T-cell (primary cell): ENCODE measurements at regions not wholly inside any gene's neighbourhood (a gene's known extent, or its start where the extent isn't known, plus 50 kb on each side); places are given as distances from the start of the nearest gene placed in this dataset.

Experiments used
- ATAC-seq, 4 experiments: fragments of 200-7000 bp in 3 of 4; fragments of 150-1000 bp in 1 of 4; cut with Tn5 transposase; replicated peaks in 1 of 4; 1 replicate in 3 of 4; 2 replicates in 1 of 4; pipeline ENCODE4 v1.10.0; 2021; ENCODE audit warnings: moderate library complexity in 3 of 4, mild to moderate bottlenecking in 2 of 4, moderate number of reproducible peaks in 1 of 4
- CTCF ChIA-PET, 2 donors: fragments of 300-600 bp; sonication (Branson Sonifier 250); formaldehyde crosslinking; loops; one replicate each; lab custom pipeline; 2022; ENCODE audit warnings: antibody characterized with exemption in 2 of 2; lab: Charles Lee
- POLR2A ChIA-PET, 2 donors: fragments of 300-600 bp; sonication (Branson Sonifier 250); formaldehyde crosslinking; loops; one replicate each; lab custom pipeline; 2022; ENCODE audit warnings: antibody characterized with exemption in 2 of 2; lab: Charles Lee
- DNase-seq, 35 experiments: peaks; one replicate each; pipeline versions ENCODE4 v3.0.0 to v3.0.0-alpha.2; 2013 to 2023
- H3K27ac ChIP-seq: one replicate; pipeline ENCODE4 v1.5.1; 2013; ENCODE audit warnings: low read length
- H3K27me3 ChIP-seq, 2 experiments: replicated peaks in 1 of 2; 1 replicate in 1 of 2; 2 replicates in 1 of 2; pipeline versions ENCODE4 v1.6.1 to v1.7.0; 2013; ENCODE audit warnings: low read length in 1 of 2, mixed read lengths in 1 of 2; ENCODE audit not compliant: control insufficient read depth in 2 of 2, insufficient read depth in 2 of 2; ENCODE audit errors: extremely low read depth in 1 of 2
- H3K36me3 ChIP-seq, 2 donors: 1 replicate in 1 of 2; 2 replicates in 1 of 2; pipeline versions ENCODE4 v1.6.1 to v1.7.0; 2013; ENCODE audit warnings: low read length in 1 of 2; ENCODE audit not compliant: control insufficient read depth in 2 of 2, insufficient read depth in 1 of 2; ENCODE audit errors: extremely low read depth in 1 of 2
- H3K4me1 ChIP-seq, 2 experiments: 1 replicate in 1 of 2; 2 replicates in 1 of 2; pipeline versions ENCODE4 v1.6.1 to v1.7.0; 2013; ENCODE audit warnings: low read length in 2 of 2, mixed read lengths in 1 of 2; ENCODE audit not compliant: insufficient read depth in 2 of 2, control insufficient read depth in 1 of 2; ENCODE audit errors: extremely low read depth in 1 of 2
- H3K4me3 ChIP-seq, 2 donors: 1 replicate in 1 of 2; 2 replicates in 1 of 2; pipeline versions ENCODE4 v1.5.1 to v1.7.0; 2013; ENCODE audit warnings: mild to moderate bottlenecking in 2 of 2, low read length in 1 of 2, moderate library complexity in 1 of 2; ENCODE audit not compliant: control insufficient read depth in 1 of 2; ENCODE audit errors: extremely low read depth in 1 of 2
- H3K9me3 ChIP-seq: 2 replicates; pipeline ENCODE4 v1.7.0; 2013
- H3K27ac Mint-ChIP-seq, 2 donors: one replicate each; pipeline ENCODE4 v1.8.0; 2020 to 2021; ENCODE audit warnings: mild to moderate bottlenecking in 2 of 2, mixed read lengths in 2 of 2
- H3K27me3 Mint-ChIP-seq, 2 donors: one replicate each; pipeline ENCODE4 v1.8.0; 2021 to 2022; ENCODE audit warnings: mixed read lengths in 2 of 2
- H3K36me3 Mint-ChIP-seq: one replicate; pipeline ENCODE4 v1.8.0; 2021; ENCODE audit warnings: mixed read lengths
- H3K4me1 Mint-ChIP-seq, 3 donors: one replicate each; pipeline ENCODE4 v1.8.0; 2020 to 2022; ENCODE audit warnings: mixed read lengths in 3 of 3, mild to moderate bottlenecking in 1 of 3
- H3K4me3 Mint-ChIP-seq, 3 donors: one replicate each; pipeline ENCODE4 v1.8.0; 2020 to 2022; ENCODE audit warnings: mild to moderate bottlenecking in 3 of 3, mixed read lengths in 3 of 3, moderate library complexity in 3 of 3
- H3K9me3 Mint-ChIP-seq, 3 donors: one replicate each; pipeline ENCODE4 v1.8.0; 2020 to 2022; ENCODE audit warnings: mixed read lengths in 3 of 3
- whole genome bisulfite sequencing: methylation state at CpG from one replicate; pipeline ENCODE4 v1.1.5; 2013; ENCODE audit warnings: missing lambda C conversion rate; ENCODE audit not compliant: insufficient coverage; 5-methylcytosine and 5-hydroxymethylcytosine counted together

DNA sequence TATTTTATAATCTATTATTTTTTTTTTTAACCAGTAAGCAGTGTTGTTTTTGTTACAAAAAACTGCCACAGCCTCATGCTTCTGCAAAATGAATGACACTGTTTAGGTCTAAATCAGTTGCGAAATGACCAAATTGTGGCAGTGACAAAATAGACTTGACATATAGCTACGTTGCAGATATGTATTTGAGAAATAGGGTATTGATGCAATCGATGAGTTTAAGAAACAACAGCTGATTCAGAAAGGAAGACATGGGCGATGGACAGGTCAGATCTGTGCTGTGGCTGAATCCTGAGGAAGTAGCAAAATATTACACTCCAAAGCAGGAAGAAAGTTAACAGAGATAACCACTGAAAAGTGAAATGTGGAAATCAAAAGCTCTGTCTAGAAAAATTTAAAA is 89.0 kb upstream of the STEAP4 start:
- no peak for DNase-seq
- Histone ChIP-seq H3K27me3 (no peaks in the 10 kb centered on the region), H3K27ac (no peak overlapping the region), H3K4me1 (no peaks in the 10 kb centered on the region), H3K36me3 (no peaks in the 10 kb centered on the region), H3K4me3 (no peak overlapping the region), H3K9me3 (no peaks in the 10 kb centered on the region)
- Mint-ChIP-seq H3K27ac (no peak overlapping the region), H3K27me3 (peaks cover 4 to 9% of the 10 kb centered on the region in 2 donors), H3K36me3 (no peaks in the 10 kb centered on the region), H3K4me1 (peaks cover 0 to 2% (median 0%) of the 10 kb centered on the region in 3 donors), H3K4me3 (no peak overlapping the region), H3K9me3 (no peaks in the 10 kb centered on the region)
- POLR2A ChIA-PET: no interaction called here
- WGBS: 33% methylated on average over 3 of the region's 4 CpGs
- no peak for ATAC-seq
- CTCF ChIA-PET: no interaction called here

DNA sequence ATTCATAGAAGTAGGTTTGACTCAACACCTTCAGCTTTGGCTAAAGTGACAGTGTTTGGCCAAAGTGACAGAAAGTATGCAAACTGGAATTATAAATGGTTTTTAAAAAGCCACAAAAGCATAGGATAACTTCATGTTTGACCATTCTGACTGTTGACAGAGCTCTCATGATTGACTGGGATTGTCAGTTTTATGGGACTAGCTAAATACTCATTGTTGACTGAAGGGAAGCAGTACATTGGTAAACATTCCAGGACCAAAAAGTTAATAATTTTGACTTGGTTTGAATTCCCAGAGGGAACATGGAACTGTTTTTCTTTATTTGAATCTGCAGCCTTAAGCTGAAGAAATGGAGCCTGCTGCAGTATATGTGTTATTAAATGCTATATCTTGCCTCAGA is 84.6 kb upstream of the STEAP4 start:
- Mint-ChIP-seq H3K36me3 (no peaks in the 10 kb centered on the region), H3K9me3 (no peaks in the 10 kb centered on the region), H3K27ac (no peak overlapping the region), H3K27me3 (peaks cover 0 to 5% of the 10 kb centered on the region in 2 donors), H3K4me3 (no peak overlapping the region), H3K4me1 (peaks cover 4 to 11% (median 8%) of the 10 kb centered on the region in 3 donors)
- H3K36me3 ChIP-seq: no peaks in the 10 kb centered on the region
- H3K27ac ChIP-seq: no peak overlapping the region
- ChIA-PET POLR2A (no interaction called here), CTCF (no interaction called here)
- H3K27me3 ChIP-seq: no peaks in the 10 kb centered on the region
- H3K9me3 ChIP-seq: no peaks in the 10 kb centered on the region
- no peak for ATAC-seq
- DNase-seq: no peak
- no peak overlapping the region for H3K4me3 ChIP-seq
- H3K4me1 ChIP-seq: peaks cover 0 to 14% of the 10 kb centered on the region in 2 experiments

DNA sequence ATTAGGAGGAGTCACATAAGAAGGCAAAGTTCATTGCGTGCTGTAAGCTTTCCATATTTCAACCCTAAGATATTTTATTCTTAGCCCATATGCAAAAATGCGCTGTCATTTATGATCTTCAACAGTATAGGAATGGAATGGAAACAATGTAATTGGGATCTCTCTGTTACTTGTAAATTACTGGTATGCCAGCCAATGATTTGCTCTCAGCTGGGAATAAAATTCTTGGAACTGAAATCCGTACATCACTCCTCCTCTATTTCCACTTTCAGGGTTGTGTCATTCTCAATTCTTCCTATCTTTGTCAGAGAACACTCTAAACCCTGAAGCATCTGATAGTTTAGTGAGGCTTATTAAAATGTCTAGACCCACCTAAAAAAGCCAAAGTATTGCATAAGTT is 80.7 kb upstream of the STEAP4 start:
- peaks cover under 1 to 4% of the 10 kb centered on the region in 2 donors for H3K27me3 Mint-ChIP-seq
- H3K36me3 ChIP-seq: no peaks in the 10 kb centered on the region
- DNase-seq (no peak), ATAC-seq (no peak)
- H3K9me3 Mint-ChIP-seq: no peaks in the 10 kb centered on the region
- no CpG with 5 or more reads among the region's 3 CpGs for WGBS
- H3K9me3 ChIP-seq: no peaks in the 10 kb centered on the region
- POLR2A ChIA-PET: no interaction called here
- no peaks in the 10 kb centered on the region for H3K36me3 Mint-ChIP-seq
- CTCF ChIA-PET: no interaction called here
- H3K4me3 ChIP-seq: no peak overlapping the region
- no peak overlapping the region for H3K4me3 Mint-ChIP-seq
- peaks cover 0 to 14% of the 10 kb centered on the region in 2 experiments for H3K4me1 ChIP-seq
- H3K27ac ChIP-seq: no peak overlapping the region
- H3K27me3 ChIP-seq: no peaks in the 10 kb centered on the region
- no peak overlapping the region for H3K27ac Mint-ChIP-seq
- H3K4me1 Mint-ChIP-seq: peaks cover 4 to 10% (median 8%) of the 10 kb centered on the region in 3 donors

GRCh38 chr7:88386665-88387156 is 80.0 kb upstream of the STEAP4 start:
- WGBS: no CpG with 5 or more reads among the region's 3 CpGs
- ATAC-seq (no peak), DNase-seq (no peak)
- H3K36me3 Mint-ChIP-seq: no peaks in the 10 kb centered on the region
- H3K9me3 ChIP-seq: no peaks in the 10 kb centered on the region
- CTCF ChIA-PET: no interaction called here
- POLR2A ChIA-PET: no interaction called here
- H3K36me3 ChIP-seq: no peaks in the 10 kb centered on the region
- no peak overlapping the region for H3K27ac ChIP-seq
- peaks cover 0 to 4% of the 10 kb centered on the region in 2 donors for H3K27me3 Mint-ChIP-seq
- no peak overlapping the region for H3K4me3 Mint-ChIP-seq
- peaks cover 4 to 10% (median 8%) of the 10 kb centered on the region in 3 donors for H3K4me1 Mint-ChIP-seq
- H3K27me3 ChIP-seq: no peaks in the 10 kb centered on the region
- H3K4me3 ChIP-seq: no peak overlapping the region
- no peak overlapping the region for H3K27ac Mint-ChIP-seq
- H3K9me3 Mint-ChIP-seq: no peaks in the 10 kb centered on the region
- H3K4me1 ChIP-seq: peaks cover 0 to 14% of the 10 kb centered on the region in 2 experiments

- ChIA-PET POLR2A (no interaction called here), CTCF (no interaction called here)
- Histone ChIP-seq H3K27me3 (peaks cover 0 to 3% of the 10 kb centered on the region in 2 experiments), H3K36me3 (no peaks in the 10 kb centered on the region), H3K27ac (no peak overlapping the region), H3K4me1 (no peaks in the 10 kb centered on the region), H3K9me3 (no peaks in the 10 kb centered on the region), H3K4me3 (no peak overlapping the region)
- Mint-ChIP-seq H3K9me3 (peaks cover 0 to 8% (median 0%) of the 10 kb centered on the region in 3 donors), H3K27ac (no peak overlapping the region), H3K27me3 (peaks cover 0 to 9% of the 10 kb centered on the region in 2 donors), H3K4me3 (no peak overlapping the region), H3K36me3 (no peaks in the 10 kb centered on the region), H3K4me1 (no peaks in the 10 kb centered on the region)
- no CpG with 5 or more reads among the region's 1 CpG for WGBS
- ATAC-seq (no peak), DNase-seq (no peak)
Measured at GRCh38 chr7:88377434-88377833, 70.7 kb upstream of the STEAP4 start.

DNA sequence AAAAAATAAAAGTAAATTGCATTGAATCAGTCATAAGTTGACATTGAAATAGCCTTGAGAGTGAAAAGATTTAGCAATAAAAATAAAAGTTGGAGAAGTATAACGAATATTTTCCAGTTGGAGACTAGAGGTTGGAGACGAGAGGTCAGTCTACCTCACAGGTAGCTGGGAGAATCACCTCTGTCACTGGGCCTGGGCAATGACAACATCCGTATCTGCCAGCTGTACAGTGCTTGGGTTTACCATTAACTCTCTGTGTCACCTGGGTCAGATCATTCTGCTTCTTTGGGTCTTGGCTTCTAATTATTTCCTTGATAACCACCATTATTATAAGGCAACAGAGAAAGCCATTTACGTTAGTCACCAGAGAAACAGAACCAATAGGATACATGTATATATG is 62.0 kb upstream of the STEAP4 start:
- no peak for DNase-seq
- Histone ChIP-seq H3K4me1 (no peaks in the 10 kb centered on the region), H3K27ac (no peak overlapping the region), H3K9me3 (no peaks in the 10 kb centered on the region), H3K36me3 (no peaks in the 10 kb centered on the region), H3K27me3 (peaks cover 0 to 3% of the 10 kb centered on the region in 2 experiments), H3K4me3 (no peak overlapping the region)
- WGBS: 75% methylated on average over 2 of the region's 4 CpGs
- Mint-ChIP-seq H3K27me3 (peaks cover 3 to 4% of the 10 kb centered on the region in 2 donors), H3K4me3 (no peak overlapping the region), H3K27ac (no peak overlapping the region), H3K9me3 (peaks cover 0 to 5% (median 4%) of the 10 kb centered on the region in 3 donors), H3K4me1 (no peaks in the 10 kb centered on the region), H3K36me3 (no peaks in the 10 kb centered on the region)
- POLR2A ChIA-PET: no interaction called here
- no peak for ATAC-seq
- CTCF ChIA-PET: no interaction called here

- H3K4me1 Mint-ChIP-seq: no peaks in the 10 kb centered on the region
- no peaks in the 10 kb centered on the region for H3K9me3 ChIP-seq
- WGBS: no CpG with 5 or more reads among the region's 1 CpG
- ATAC-seq (no peak), DNase-seq (no peak)
- POLR2A ChIA-PET: no interaction called here
- CTCF ChIA-PET: no interaction called here
- H3K27ac ChIP-seq: no peak overlapping the region
- peaks cover 0 to 5% (median 0%) of the 10 kb centered on the region in 3 donors for H3K9me3 Mint-ChIP-seq
- H3K27me3 Mint-ChIP-seq: peaks cover 0 to 3% of the 10 kb centered on the region in 2 donors
- no peaks in the 10 kb centered on the region for H3K36me3 Mint-ChIP-seq
- H3K27ac Mint-ChIP-seq: no peak overlapping the region
- no peak overlapping the region for H3K4me3 ChIP-seq
- no peaks in the 10 kb centered on the region for H3K27me3 ChIP-seq
- H3K4me3 Mint-ChIP-seq: no peak overlapping the region
- no peaks in the 10 kb centered on the region for H3K4me1 ChIP-seq
- H3K36me3 ChIP-seq: no peaks in the 10 kb centered on the region
Measured at GRCh38 chr7:88366845-88367244, 60.2 kb upstream of the STEAP4 start.
